ENCODE measurements at regions not wholly inside any gene's neighbourhood (a gene's known extent, or its start where the extent isn't known, plus 50 kb on each side); places are given as distances from the start of the nearest gene placed in this dataset.

DNA sequence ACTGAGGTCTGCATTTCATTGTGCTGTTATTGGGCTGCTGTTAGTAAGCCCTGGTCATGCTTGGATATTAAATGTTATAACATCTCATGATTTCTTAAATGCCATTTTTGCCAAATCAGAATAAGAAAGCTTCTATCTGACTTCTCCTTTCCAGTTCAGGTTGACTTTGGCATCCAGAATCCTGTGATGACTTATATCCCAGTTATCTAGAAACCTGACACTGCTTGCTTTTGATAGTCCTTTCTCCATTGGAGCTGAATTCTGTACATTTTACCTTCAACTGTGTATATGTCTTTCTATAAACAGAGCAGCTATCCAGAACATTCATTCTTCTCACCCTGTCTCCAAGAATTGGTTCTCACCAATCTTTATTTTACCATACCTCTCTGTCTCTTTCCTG is 257.7 kb upstream of the GNPDA2 start:
- TF ChIP-seq, protein P1, sequence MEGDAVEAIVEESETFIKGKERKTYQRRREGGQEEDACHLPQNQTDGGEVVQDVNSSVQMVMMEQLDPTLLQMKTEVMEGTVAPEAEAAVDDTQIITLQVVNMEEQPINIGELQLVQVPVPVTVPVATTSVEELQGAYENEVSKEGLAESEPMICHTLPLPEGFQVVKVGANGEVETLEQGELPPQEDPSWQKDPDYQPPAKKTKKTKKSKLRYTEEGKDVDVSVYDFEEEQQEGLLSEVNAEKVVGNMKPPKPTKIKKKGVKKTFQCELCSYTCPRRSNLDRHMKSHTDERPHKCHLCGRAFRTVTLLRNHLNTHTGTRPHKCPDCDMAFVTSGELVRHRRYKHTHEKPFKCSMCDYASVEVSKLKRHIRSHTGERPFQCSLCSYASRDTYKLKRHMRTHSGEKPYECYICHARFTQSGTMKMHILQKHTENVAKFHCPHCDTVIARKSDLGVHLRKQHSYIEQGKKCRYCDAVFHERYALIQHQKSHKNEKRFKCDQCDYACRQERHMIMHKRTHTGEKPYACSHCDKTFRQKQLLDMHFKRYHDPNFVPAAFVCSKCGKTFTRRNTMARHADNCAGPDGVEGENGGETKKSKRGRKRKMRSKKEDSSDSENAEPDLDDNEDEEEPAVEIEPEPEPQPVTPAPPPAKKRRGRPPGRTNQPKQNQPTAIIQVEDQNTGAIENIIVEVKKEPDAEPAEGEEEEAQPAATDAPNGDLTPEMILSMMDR (conservative IDR thresholded peaks at IDR 0.05 in 1 of 2, IDR thresholded peaks at IDR 0.05 in 1 of 2; ENCODE audit: low read depth in 1 of 2, low read length in 2 of 2) = no peak
- TF ChIP-seq EZH2 (IDR thresholded peaks at IDR 0.05; ENCODE audit: low read length, missing control alignments) = no peak

Data from fibroblast of lung (primary cell).